HepG2 (cell line): ENCODE measurements at regions not wholly inside any gene's neighbourhood (a gene's known extent, or its start where the extent isn't known, plus 50 kb on each side); places are given as distances from the start of the nearest gene placed in this dataset.

Experiments
- ATAC-seq: fragments of 200-7000 bp; cut with Tn5 transposase; 3 replicates; pipeline ENCODE4 v1.9.1; 2020; ENCODE audit warnings: mild to moderate bottlenecking, moderate library complexity
- BruUV-seq: library from RNA; stranded (reverse); fragments of 400-500 nt; replicated peaks from 2 replicates; lab custom pipeline; 2021; lab: Mats Ljungman, UMichigan
- CTCF ChIA-PET: fragments of 300-600 bp; formaldehyde crosslinking; extraction: SDS; loops from one replicate; lab custom pipeline; 2021; ENCODE audit warnings: low total read pairs, inconsistent platforms, low intra/inter-chr PET ratio; lab: Yijun Ruan, JAX
- POLR2A ChIA-PET: fragments of 350-600 bp; sonication (Branson Sonifier 250); formaldehyde crosslinking; loops from one replicate; lab custom pipeline; 2020; ENCODE audit warnings: antibody characterized with exemption, inconsistent platforms; lab: Yijun Ruan, JAX
- DNase-seq: peaks from one replicate; pipeline ENCODE4 v3.0.0-alpha.2; 2015; ENCODE audit warnings: low spot score
- FAIRE-seq: peaks from 3 replicates; lab custom pipeline; 2011; peaks lifted over from hg19 to GRCh38; lab: Jason Lieb, UNC
- H2AFZ ChIP-seq: one replicate; pipeline ENCODE4 v1.6.1; 2011; ENCODE audit warnings: low read length, inconsistent platforms
- H3K27ac ChIP-seq: fragments of 300-600 bp; 3 replicates; pipeline ENCODE4 v1.8.0; 2011; ENCODE audit warnings: mixed run types, mild to moderate bottlenecking, mixed read lengths, low read length, inconsistent platforms; ENCODE audit not compliant: insufficient read depth; ENCODE audit errors: extremely low read length
- H3K27me3 ChIP-seq, 2 experiments: fragments of 200-600 bp in 1 of 2; 2 replicates in 1 of 2; 3 replicates in 1 of 2; pipeline versions ENCODE4 v1.6.0 to v1.8.0; 2011; ENCODE audit warnings: low read length in 2 of 2, mild to moderate bottlenecking in 2 of 2, moderate library complexity in 2 of 2, inconsistent platforms in 1 of 2; ENCODE audit not compliant: insufficient read depth in 2 of 2, control insufficient read depth in 1 of 2
- H3K36me3 ChIP-seq, 2 experiments: fragments of 200-600 bp in 1 of 2; replicated peaks in 1 of 2; 2 replicates in 1 of 2; 3 replicates in 1 of 2; pipeline versions ENCODE4 v1.5.1 to v1.8.0; 2011; ENCODE audit warnings: low read length in 2 of 2, inconsistent platforms in 1 of 2; ENCODE audit not compliant: insufficient read depth in 2 of 2, control insufficient read depth in 1 of 2
- H3K4me1 ChIP-seq: 2 replicates; pipeline ENCODE4 v1.5.1; 2012; ENCODE audit warnings: low read length, inconsistent platforms; ENCODE audit not compliant: insufficient read depth
- H3K4me2 ChIP-seq: 2 replicates; pipeline ENCODE4 v1.6.0; 2011; ENCODE audit warnings: low read depth, low read length, inconsistent platforms
- H3K4me3 ChIP-seq, 3 experiments: fragments of 200-600 bp in 1 of 3; sonication (generic), shearing (Covaris generic) in 1 of 3; replicated peaks in 1 of 3; 2 replicates each; pipeline ENCODE4 v1.5.1; 2011 to 2016; ENCODE audit warnings: low read length in 3 of 3, inconsistent platforms in 2 of 3, low read depth in 2 of 3, mild to moderate bottlenecking in 2 of 3, control low read depth in 1 of 3, mixed read lengths in 1 of 3; ENCODE audit not compliant: insufficient read depth in 1 of 3
- H3K79me2 ChIP-seq: one replicate; pipeline ENCODE4 v1.6.1; 2011; ENCODE audit warnings: low read length, inconsistent platforms; ENCODE audit not compliant: insufficient read depth
- H3K9ac ChIP-seq: 2 replicates; pipeline ENCODE4 v1.6.0; 2011; ENCODE audit warnings: mild to moderate bottlenecking, low read depth, low read length, inconsistent platforms; ENCODE audit not compliant: insufficient read depth
- H3K9me3 ChIP-seq: 2 replicates; pipeline ENCODE4 v1.5.1; 2012; ENCODE audit warnings: mild to moderate bottlenecking, low read length
- H4K20me1 ChIP-seq: 2 replicates; pipeline ENCODE4 v1.6.0; 2011; ENCODE audit warnings: inconsistent platforms, mild to moderate bottlenecking, low read length, moderate library complexity; ENCODE audit not compliant: insufficient read depth
- BORCS8-MEF2B ChIP-seq: sonication (generic); formaldehyde crosslinking; IDR thresholded peaks from 2 replicates; pipeline ENCODE4 v1.8.0; 2022; ENCODE audit warnings: mild to moderate bottlenecking, missing genetic modification reagents
- CHD4 ChIP-seq: fragments of 200-600 bp; sonication (generic); IDR thresholded peaks from 2 replicates; pipeline ENCODE4 v1.7.0; 2017; ENCODE audit warnings: mild to moderate bottlenecking, low read length, borderline replicate concordance
- HDAC1 ChIP-seq: sonication (generic); formaldehyde crosslinking; IDR thresholded peaks from 2 replicates; pipeline ENCODE4 v1.5.1; 2020; ENCODE audit warnings: mild to moderate bottlenecking, missing genetic modification reagents
- HNRNPL ChIP-seq: fragments of 200-400 bp; formaldehyde crosslinking; IDR thresholded peaks from 2 replicates; pipeline ENCODE4 v1.6.1; 2017; ENCODE audit warnings: mild to moderate bottlenecking, low read depth, low read length
- MBNL3 ChIP-seq: fragments of 250-450 bp; sonication (Bioruptor Pico); conservative IDR thresholded peaks from 2 replicates; pipeline ENCODE4 v1.8.0; 2022; ENCODE audit warnings: mild to moderate bottlenecking, inconsistent platforms
- MTERF4 ChIP-seq: sonication (generic); formaldehyde crosslinking; IDR thresholded peaks from 2 replicates; pipeline ENCODE4 v1.8.0; 2023; ENCODE audit warnings: mild to moderate bottlenecking, missing genetic modification reagents
- MXD4 ChIP-seq: IDR thresholded peaks from 2 replicates; pipeline ENCODE4 v1.6.1; 2016; ENCODE audit warnings: mild to moderate bottlenecking, missing biosample characterization, missing genetic modification reagents
- NONO ChIP-seq, 2 experiments: fragments of 450-650 bp in 1 of 2; sonication (generic) in 1 of 2; formaldehyde crosslinking in 1 of 2; IDR thresholded peaks in 1 of 2; conservative IDR thresholded peaks in 1 of 2; 2 replicates each; pipeline versions ENCODE4 v1.6.1 to v1.8.0; 2017 to 2022; ENCODE audit warnings: mild to moderate bottlenecking in 1 of 2, missing genetic modification reagents in 1 of 2, moderate library complexity in 1 of 2
- SKI ChIP-seq: fragments of 450-650 bp; IDR thresholded peaks from one replicate; pipeline ENCODE4 v1.6.1; 2018; ENCODE audit warnings: mild to moderate bottlenecking; ENCODE audit not compliant: partially characterized antibody
- TCF7L2 ChIP-seq: IDR thresholded peaks from 2 replicates; pipeline ENCODE4 v1.6.1; 2011; ENCODE audit warnings: mild to moderate bottlenecking, low read depth, low read length, moderate library complexity
- TEF ChIP-seq: sonication (generic); formaldehyde crosslinking; IDR thresholded peaks from 2 replicates; pipeline ENCODE4 v1.5.0; 2020; ENCODE audit warnings: missing genetic modification reagents
- ZBTB2 ChIP-seq: sonication (generic); formaldehyde crosslinking; IDR thresholded peaks from 2 replicates; pipeline ENCODE4 v1.8.0; 2022; ENCODE audit warnings: low read depth, missing genetic modification reagents
- ZBTB33 ChIP-seq: sonication (generic); formaldehyde crosslinking; IDR thresholded peaks from 2 replicates; pipeline ENCODE4 v1.4.0; 2020; ENCODE audit warnings: missing genetic modification reagents
- ZFP91 ChIP-seq: sonication (generic); formaldehyde crosslinking; IDR thresholded peaks from 2 replicates; pipeline ENCODE4 v1.9.0; 2022; ENCODE audit warnings: missing genetic modification reagents, mild to moderate bottlenecking, borderline replicate concordance
- ZNF317 ChIP-seq: sonication (generic); formaldehyde crosslinking; IDR thresholded peaks from 2 replicates; pipeline ENCODE4 v1.5.0; 2020; ENCODE audit warnings: mild to moderate bottlenecking, missing genetic modification reagents
- ZNF343 ChIP-seq: sonication (generic); formaldehyde crosslinking; IDR thresholded peaks from 2 replicates; pipeline ENCODE4 v1.4.0; 2020; ENCODE audit warnings: mild to moderate bottlenecking, missing genetic modification reagents
- ZNF652 ChIP-seq: IDR thresholded peaks from 2 replicates; pipeline ENCODE4 v1.6.1; 2016; ENCODE audit warnings: low read depth, borderline replicate concordance
- ZSCAN30 ChIP-seq: sonication (generic); formaldehyde crosslinking; IDR thresholded peaks from 2 replicates; pipeline ENCODE4 v1.5.0; 2020; ENCODE audit warnings: mild to moderate bottlenecking, missing genetic modification reagents
- WGBS: methylation state at CpG from one replicate; pipeline ENCODE4 v1.1.6; 2017; ENCODE audit warnings: low lambda C conversion rate; 5-methylcytosine and 5-hydroxymethylcytosine counted together
- in situ Hi-C: cut with HindIII; loops from 2 replicates; pipeline ENCODE4 v1.10.0; 2017; ENCODE audit warnings: low pct_unique_long_range_greater_than_20kb; ENCODE audit not compliant: extremely low pct_ligation_motif_present
- intact Hi-C: fragments of 100-400 bp; cut with micrococcal nuclease; formaldehyde crosslinking; loops from one replicate; pipeline ENCODE4 v1.10.0; 2022; ENCODE audit not compliant: unreplicated experiment

GRCh38 chr18:25798046-25798445 lies 292.4 kb downstream of the SS18 start:
- ATAC-seq (no peak), FAIRE-seq (no peak), DNase-seq (no peak)
- Histone ChIP-seq H3K4me1 (no peaks in the 10 kb centered on the region), H3K27ac (no peak overlapping the region), H3K4me2 (no peak overlapping the region), H2AFZ (no peak overlapping the region), H3K9ac (no peak overlapping the region), H3K4me3 (no peak overlapping the region), H4K20me1 (no peaks in the 10 kb centered on the region), H3K36me3 (no peaks in the 10 kb centered on the region), H3K27me3 (no peaks in the 10 kb centered on the region; a peak in 1 of 5 replicates), H3K9me3 (no peaks in the 10 kb centered on the region), H3K79me2 (no peaks in the 10 kb centered on the region)
- CTCF ChIA-PET: no interaction called here
- 3% methylated on average over 4 of the region's 4 CpGs for WGBS
- no TSS peak for BruUV-seq
- intact Hi-C loops (no loop called here), in situ Hi-C loops (no loop called here)
- POLR2A ChIA-PET: no interaction called here
- TF ChIP-seq CHD4 (no peak), NONO (IDR thresholded peaks at IDR 0.05) (no peak), NONO (CRISPR knock-in tag; conservative IDR thresholded peaks at IDR 0.05) (no peak), ZNF652 (CRISPR knock-in tag) (no peak), ZBTB2 (no peak), TEF (no peak), MBNL3 (CRISPR knock-in tag) (no peak), ZNF343 (CRISPR knock-in tag) (no peak), SKI (no peak), BORCS8-MEF2B (CRISPR knock-in tag) (no peak), ZNF317 (CRISPR knock-in tag) (no peak), HDAC1 (CRISPR knock-in tag) (no peak), HNRNPL (no peak), MXD4 (CRISPR knock-in tag) (no peak), MTERF4 (CRISPR knock-in tag) (no peak), ZBTB33 (CRISPR knock-in tag) (no peak), ZFP91 (CRISPR knock-in tag) (no peak), TCF7L2 (no peak), ZSCAN30 (CRISPR knock-in tag) (no peak)
